GM12872 (cell line): ENCODE measurements at regions not wholly inside any gene's neighbourhood (a gene's known extent, or its start where the extent isn't known, plus 50 kb on each side); places are given as distances from the start of the nearest gene placed in this dataset.

Experiments
- CTCF ChIP-seq: IDR thresholded peaks from 3 replicates; pipeline ENCODE4 v1.5.1; 2011; ENCODE audit warnings: low read depth, mild to moderate bottlenecking, low read length, moderate library complexity; ENCODE audit not compliant: insufficient read depth

GRCh38 chr10:10804061-10804460 is 213.6 kb upstream of the CELF2 start:
- no peak for TF ChIP-seq CTCF

- no peak for TF ChIP-seq CTCF
Measured at GRCh38 chr10:10804998-10805740, 212.5 kb upstream of the CELF2 start.

- TF ChIP-seq CTCF, result no peak
Measured at GRCh38 chr10:10807106-10807505, 210.6 kb upstream of the CELF2 start.

- TF ChIP-seq CTCF, result no peak
Measured at GRCh38 chr10:10811562-10811961, 206.1 kb upstream of the CELF2 start.

- TF ChIP-seq CTCF, result no peak
Measured at GRCh38 chr10:10813656-10814055, 204.0 kb upstream of the CELF2 start.

GRCh38 chr10:10814069-10814468 is 203.6 kb upstream of the CELF2 start:
- TF ChIP-seq CTCF, result no peak

- no peak for TF ChIP-seq CTCF
Measured at GRCh38 chr10:10816447-10816846, 201.2 kb upstream of the CELF2 start.
